Left colon (tissue), 2 donors: ENCODE measurements at regions not wholly inside any gene's neighbourhood (a gene's known extent, or its start where the extent isn't known, plus 50 kb on each side); places are given as distances from the start of the nearest gene placed in this dataset.

ENCODE experiments used
- ATAC-seq: fragments of 200-7000 bp; cut with Tn5 transposase; one replicate; pipeline ENCODE4 v1.9.1; 2020; ENCODE audit warnings: mild to moderate bottlenecking, moderate library complexity
- DNase-seq, 2 donors: peaks; one replicate each; pipeline ENCODE4 v3.0.0-alpha.2; 2020
- intact Hi-C, 2 donors: fragments of 100-400 bp; cut with DNase I in 1 of 2; cut with micrococcal nuclease in 1 of 2; formaldehyde crosslinking; loops; one replicate each; pipeline versions ENCODE4 v1.11.2 to v1.14.0; 2022; cut with DNase I, micrococcal nuclease
- donor health status: DM: no; HTN: no; CAD: no.
- donor health status: DM: yes; HTN: yes; CAD: no.

GRCh38 chr10:76736815-76737618, 900.6 kb downstream of the KCNMA1 start:
- DNase-seq: no peak
- intact Hi-C loops: no loop called here

DNA sequence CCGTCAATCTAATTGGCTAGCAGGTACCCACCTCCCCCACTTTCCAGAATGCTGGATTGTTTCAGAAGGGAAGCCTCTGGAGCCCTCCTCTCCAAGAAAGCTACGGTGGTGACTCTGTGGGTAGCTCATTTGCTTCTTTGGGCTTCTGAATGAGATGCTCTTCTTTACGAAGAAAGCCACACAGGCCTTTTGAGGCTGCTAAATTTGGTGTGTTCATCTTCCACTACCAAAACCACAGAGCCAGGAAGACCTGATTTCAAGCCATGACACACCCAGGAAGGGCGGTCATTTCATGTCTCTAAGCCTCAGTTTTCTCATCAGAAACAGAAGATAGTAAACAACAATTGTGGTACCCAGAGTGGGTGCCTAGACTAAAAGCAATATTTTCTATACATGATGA, 901.2 kb downstream of the KCNMA1 start:
- intact Hi-C loops: no loop called here
- ATAC-seq: no peak
- no peak for DNase-seq

More at GRCh38 chr10:76736815-76737618, 900.6 kb downstream of the KCNMA1 start:
- ATAC-seq: no peak

- intact Hi-C loops: no loop called here
- ATAC-seq (no peak), DNase-seq (no peak)
Observed at GRCh38 chr10:76735866-76736265, 901.7 kb downstream of the KCNMA1 start.

- no peak for DNase-seq
- ATAC-seq: no peak
- intact Hi-C loops: no loop called here
Observed at GRCh38 chr10:76733441-76733936, 904.1 kb downstream of the KCNMA1 start.

- DNase-seq (no peak), ATAC-seq (no peak)
- intact Hi-C loops: no loop called here
Observed at GRCh38 chr10:76732306-76732705, 905.3 kb downstream of the KCNMA1 start.

DNA sequence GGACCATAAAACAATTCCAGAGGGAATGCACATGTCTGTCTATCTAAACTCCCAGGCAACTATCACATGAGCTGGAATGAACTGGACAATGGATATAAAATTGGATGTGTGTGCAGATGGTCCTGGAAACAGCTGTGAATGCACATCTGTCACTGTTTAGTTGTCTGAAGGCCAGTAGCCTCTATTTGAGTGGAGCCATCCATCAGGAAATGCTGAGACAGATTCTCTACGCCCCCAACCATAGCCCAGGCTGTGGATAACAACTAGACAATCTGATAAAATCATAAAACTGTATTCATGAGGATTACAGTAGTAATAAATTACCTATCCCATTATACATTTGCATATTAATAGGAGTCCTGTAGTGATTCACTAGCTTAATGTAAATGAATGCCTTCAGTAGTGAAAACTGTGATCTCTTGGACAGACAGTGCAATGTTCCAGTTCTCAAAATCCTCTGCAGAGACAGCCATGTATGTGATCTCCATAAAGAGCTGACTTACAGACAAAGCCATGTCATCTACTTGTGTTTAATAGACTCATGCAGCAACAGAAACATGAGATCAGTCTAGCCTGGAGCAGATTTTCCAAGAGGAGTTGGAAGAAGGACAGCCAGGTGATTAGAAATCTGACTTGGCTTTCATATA, 907.6 kb downstream of the KCNMA1 start:
- DNase-seq (no peak), ATAC-seq (no peak)
- intact Hi-C loops: no loop called here

GRCh38 chr10:76729346-76729745, 908.3 kb downstream of the KCNMA1 start:
- ATAC-seq (no peak), DNase-seq (no peak)
- intact Hi-C loops: no loop called here

DNA sequence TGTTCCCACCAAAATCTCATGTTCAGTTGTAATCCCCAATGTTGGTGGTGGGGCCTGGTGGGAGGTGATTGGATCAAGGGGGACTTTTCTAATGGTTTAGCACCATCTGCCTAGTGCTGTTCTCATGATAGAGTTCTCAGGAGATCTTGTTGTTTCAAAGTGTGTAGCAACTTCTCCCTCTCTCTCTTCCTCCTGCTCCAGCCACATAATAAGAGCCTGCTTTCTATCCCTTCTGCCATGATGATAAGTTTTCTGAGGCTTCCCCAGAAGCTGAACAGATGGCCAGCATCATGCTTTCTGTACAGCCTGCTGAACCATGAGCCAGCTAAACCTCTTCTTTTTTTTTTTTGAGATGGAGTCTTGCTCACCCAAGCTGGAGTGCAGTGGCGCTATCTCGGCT, 910.6 kb downstream of the KCNMA1 start:
- DNase-seq (no peak), ATAC-seq (no peak)
- intact Hi-C loops: no loop called here

- intact Hi-C loops: no loop called here
- DNase-seq (no peak), ATAC-seq (no peak)
Observed at GRCh38 chr10:76723844-76724243, 913.8 kb downstream of the KCNMA1 start.

DNA sequence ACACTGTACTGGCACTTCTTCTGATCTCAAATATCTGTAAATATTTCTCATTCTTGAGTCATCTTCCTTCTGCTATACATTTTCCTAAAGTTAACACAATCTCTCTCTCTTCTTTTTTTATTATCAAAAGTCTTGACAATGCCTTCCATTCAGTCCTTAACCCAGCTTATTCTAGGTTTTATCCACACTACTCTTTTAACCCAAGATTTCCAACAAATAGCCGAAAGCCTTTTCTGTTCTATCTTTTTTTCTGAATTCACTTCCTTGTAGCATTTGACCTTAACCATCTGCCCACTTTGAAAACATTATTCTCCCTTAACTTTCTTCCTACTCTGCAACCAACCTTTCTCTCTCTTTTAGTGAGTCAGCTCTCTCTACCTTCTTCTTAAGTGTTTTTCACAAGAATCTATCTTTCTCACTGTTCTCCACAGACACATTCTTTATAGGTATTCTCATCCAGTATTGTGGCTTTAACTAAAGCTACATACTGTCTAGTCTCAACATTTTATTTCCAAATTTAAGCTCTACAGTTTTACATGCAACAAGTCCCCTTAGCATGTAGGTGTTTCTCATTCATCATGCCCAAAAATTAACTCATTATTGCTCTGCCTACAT, 915.6 kb downstream of the KCNMA1 start:
- no peak for ATAC-seq
- DNase-seq: no peak
- intact Hi-C loops: no loop called here

- intact Hi-C loops: no loop called here
- no peak for ATAC-seq
- DNase-seq: no peak
Observed at GRCh38 chr10:76719006-76719405, 918.6 kb downstream of the KCNMA1 start.

GRCh38 chr10:76717141-76717540, 920.5 kb downstream of the KCNMA1 start:
- ATAC-seq: no peak
- intact Hi-C loops: no loop called here
- no peak for DNase-seq

DNA sequence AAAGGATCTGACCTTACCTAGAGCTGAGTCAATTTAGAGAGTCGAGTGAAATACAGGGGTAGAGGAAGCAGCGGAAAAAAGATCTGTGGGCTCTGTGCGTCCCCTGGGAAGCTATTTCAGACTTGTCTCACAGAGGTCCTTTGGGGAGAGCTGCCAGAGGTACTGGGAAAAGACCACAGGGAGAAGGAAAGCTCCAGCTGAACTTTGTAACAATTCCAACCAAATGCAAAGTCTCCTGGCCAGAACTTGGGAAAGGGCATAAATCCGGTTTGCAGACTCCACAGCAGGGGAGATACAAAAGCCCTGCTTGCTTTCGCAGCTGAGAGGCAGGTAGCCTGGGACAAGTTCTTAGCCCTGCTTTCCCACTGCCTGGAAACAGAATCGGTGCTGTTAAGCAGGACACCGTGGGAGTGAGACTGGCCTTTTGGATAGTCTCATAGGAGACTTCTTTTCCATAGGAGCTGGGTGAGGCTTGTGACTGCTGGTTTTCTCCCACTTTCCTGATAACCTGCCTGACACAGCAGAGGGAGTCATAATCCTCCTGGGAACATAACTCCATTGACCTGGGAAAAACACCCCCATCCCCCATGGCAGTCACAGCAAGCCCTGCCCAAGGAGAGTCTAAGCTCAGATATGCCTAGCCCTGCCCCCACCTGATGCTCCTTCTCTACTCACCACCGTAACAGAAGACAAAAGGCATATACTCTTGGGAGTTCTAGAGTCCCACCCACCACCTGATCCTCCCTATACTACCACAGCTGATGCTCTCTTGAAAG, 926.2 kb downstream of the KCNMA1 start:
- intact Hi-C loops: no loop called here
- ATAC-seq (no peak), DNase-seq (no peak)

DNA sequence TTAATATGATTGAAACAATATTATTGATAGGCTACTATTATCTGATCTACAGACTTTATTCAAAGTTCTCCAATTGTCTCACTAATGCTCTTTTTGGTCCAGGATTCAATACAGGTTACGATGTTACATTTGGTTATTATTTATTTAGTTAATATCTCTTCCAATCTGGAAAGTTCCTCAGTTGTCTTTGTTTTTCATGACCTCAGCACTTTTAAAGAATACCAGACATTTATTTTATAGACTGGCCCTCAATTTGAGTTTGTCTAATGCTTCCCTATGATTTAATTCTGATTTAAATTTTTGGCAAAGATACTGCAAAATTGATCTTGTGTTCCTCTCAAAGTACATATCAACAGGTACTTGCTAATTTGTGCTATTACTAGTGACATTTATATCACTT, 937.4 kb downstream of the KCNMA1 start:
- ATAC-seq (no peak), DNase-seq (no peak)
- intact Hi-C loops: no loop called here

- ATAC-seq (no peak), DNase-seq (no peak)
- intact Hi-C loops: no loop called here
Observed at GRCh38 chr10:76697923-76698322, 939.7 kb downstream of the KCNMA1 start.

GRCh38 chr10:76695069-76695468, 942.5 kb downstream of the KCNMA1 start:
- no peak for ATAC-seq

GRCh38 chr10:76686201-76686600, 951.4 kb downstream of the KCNMA1 start:
- intact Hi-C loops: no loop called here
- ATAC-seq: no peak
- no peak for DNase-seq

More at GRCh38 chr10:76695069-76695468, 942.5 kb downstream of the KCNMA1 start:
- no peak for DNase-seq
- intact Hi-C loops: no loop called here

- intact Hi-C loops: no loop called here
- no peak for ATAC-seq
Observed at GRCh38 chr10:76684968-76685367, 952.6 kb downstream of the KCNMA1 start.

DNA sequence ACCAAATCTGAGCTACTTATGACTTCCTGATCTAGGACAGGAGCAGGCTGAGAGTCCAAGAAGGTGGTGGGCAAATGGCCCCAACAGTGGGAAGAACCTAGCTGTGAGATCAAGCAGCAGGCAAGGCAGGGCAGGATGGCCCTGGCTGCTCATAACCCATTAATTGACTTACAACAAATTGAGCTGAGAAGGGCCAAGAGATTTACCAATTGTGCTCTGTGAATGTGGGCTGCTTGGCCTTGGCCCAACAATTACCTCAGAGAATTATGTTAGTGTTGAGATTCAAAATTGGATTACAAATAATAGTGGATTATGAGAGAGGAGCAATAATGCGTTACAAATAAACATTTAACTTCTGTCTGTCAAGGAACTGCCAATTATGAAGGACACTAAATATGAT, 956.5 kb downstream of the KCNMA1 start:
- intact Hi-C loops: no loop called here
- no peak for ATAC-seq

More at GRCh38 chr10:76684968-76685367, 952.6 kb downstream of the KCNMA1 start:
- no peak for DNase-seq

More for the DNA sequence above, 956.5 kb downstream of the KCNMA1 start:
- no peak for DNase-seq
